Endothelial cell of umbilical vein (primary cell): ENCODE measurements at regions not wholly inside any gene's neighbourhood (a gene's known extent, or its start where the extent isn't known, plus 50 kb on each side); places are given as distances from the start of the nearest gene placed in this dataset.
"Not testable (repeated sequence)": the region's sequence is repeated elsewhere in the genome, so short reads cannot be mapped to it uniquely, and the experiment has no call there.

ENCODE experiments used
- BruUV-seq: library from RNA; stranded (reverse); fragments of 400-500 nt; replicated peaks from 2 replicates; lab custom pipeline; 2021; lab: Mats Ljungman, UMichigan
- CTCF ChIA-PET: fragments of 300-600, 350-600 bp; sonication (Branson Sonifier 250); formaldehyde crosslinking; loops from one replicate; lab custom pipeline; 2021; ENCODE audit warnings: antibody characterized with exemption, inconsistent platforms; lab: Charles Lee
- POLR2A ChIA-PET: fragments of 300-600, 350-600 bp; sonication (Branson Sonifier 250); formaldehyde crosslinking; loops from one replicate; lab custom pipeline; 2021; ENCODE audit warnings: antibody characterized with exemption, inconsistent platforms; lab: Charles Lee
- DNase-seq: peaks from one replicate; pipeline ENCODE4 v3.0.0-alpha.2; 2011; ENCODE audit warnings: low read depth, low spot score
- FAIRE-seq: peaks from 2 replicates; lab custom pipeline; 2011; peaks lifted over from hg19 to GRCh38; lab: Jason Lieb, UNC
- H2AFZ ChIP-seq: 2 replicates; pipeline ENCODE4 v1.6.0; 2012; ENCODE audit warnings: low read depth, low read length, control low read depth, inconsistent platforms
- H3K27ac ChIP-seq: 2 replicates; pipeline ENCODE4 v1.5.1; 2011; ENCODE audit warnings: low read depth, mild to moderate bottlenecking, control low read depth, low read length, moderate library complexity; ENCODE audit not compliant: insufficient read depth
- H3K27me3 ChIP-seq, 2 experiments: 2 replicates each; pipeline versions ENCODE4 v1.6.0 to v1.6.1; 2011; ENCODE audit warnings: low read length in 2 of 2, mixed read lengths in 1 of 2; ENCODE audit not compliant: control insufficient read depth in 2 of 2, insufficient read depth in 2 of 2
- H3K36me3 ChIP-seq, 2 experiments: 2 replicates in 1 of 2; 3 replicates in 1 of 2; pipeline ENCODE4 v1.5.1; 2011; ENCODE audit warnings: low read length in 2 of 2, mild to moderate bottlenecking in 1 of 2, moderate library complexity in 1 of 2; ENCODE audit not compliant: control insufficient read depth in 2 of 2, insufficient read depth in 2 of 2; ENCODE audit errors: extremely low read depth in 1 of 2
- H3K4me1 ChIP-seq: 3 replicates; pipeline ENCODE4 v1.5.1; 2011; ENCODE audit warnings: mild to moderate bottlenecking, low read length; ENCODE audit not compliant: control insufficient read depth, insufficient read depth; ENCODE audit errors: extremely low read depth
- H3K4me2 ChIP-seq: 2 replicates; pipeline ENCODE4 v1.6.1; 2011; ENCODE audit warnings: low read length, control low read depth, mixed read lengths; ENCODE audit not compliant: insufficient read depth
- H3K4me3 ChIP-seq, 3 experiments: fragments of 200-600 bp in 1 of 3; sonication (generic), shearing (Covaris generic) in 1 of 3; replicated peaks in 1 of 3; 2 replicates each; pipeline ENCODE4 v1.5.1; 2011 to 2016; ENCODE audit warnings: control low read depth in 3 of 3, low read length in 3 of 3, mild to moderate bottlenecking in 2 of 3, inconsistent platforms in 1 of 3, low read depth in 1 of 3, moderate library complexity in 1 of 3; ENCODE audit not compliant: insufficient read depth in 1 of 3
- H3K79me2 ChIP-seq: 2 replicates; pipeline ENCODE4 v1.6.0; 2012; ENCODE audit warnings: low read length, inconsistent platforms; ENCODE audit not compliant: control insufficient read depth, insufficient read depth
- H3K9ac ChIP-seq: replicated peaks from 2 replicates; pipeline ENCODE3; 2011; ENCODE audit warnings: low read length, control low read depth; ENCODE audit not compliant: insufficient read depth; ENCODE audit errors: extremely low read depth
- H3K9me1 ChIP-seq: replicated peaks from 3 replicates; pipeline ENCODE4 v1.6.0; 2011; ENCODE audit warnings: mild to moderate bottlenecking, low read length; ENCODE audit not compliant: control insufficient read depth, insufficient read depth; ENCODE audit errors: extremely low read depth
- H3K9me3 ChIP-seq: replicated peaks from 2 replicates; pipeline ENCODE4 v1.5.1; 2012; ENCODE audit warnings: low read length, inconsistent platforms; ENCODE audit not compliant: control insufficient read depth, insufficient read depth
- H4K20me1 ChIP-seq: replicated peaks from 2 replicates; pipeline ENCODE3; 2011; ENCODE audit warnings: mild to moderate bottlenecking, low read length; ENCODE audit not compliant: control insufficient read depth, insufficient read depth; ENCODE audit errors: extremely low read depth
- dilution Hi-C: fragments of 300-500 bp; cut with MboI; formaldehyde crosslinking; loops from one replicate; pipeline ENCODE4 v1.15.0; 2019; ENCODE audit warnings: low sequenced_read_pairs; ENCODE audit not compliant: extremely low pct_ligation_motif_present
- intact Hi-C: fragments of 100-400 bp; cut with micrococcal nuclease; formaldehyde crosslinking; loops from one replicate; pipeline ENCODE4 v1.10.0; 2022

- CTCF ChIA-PET, H3K79me2 ChIP-seq, dilution Hi-C loops, H3K4me3 ChIP-seq, H4K20me1 ChIP-seq, intact Hi-C loops, POLR2A ChIA-PET, H3K36me3 ChIP-seq, H2AFZ ChIP-seq, H3K27me3 ChIP-seq, H3K4me2 ChIP-seq, H3K9me3 ChIP-seq, DNase-seq, H3K9me1 ChIP-seq, BruUV-seq, H3K9ac ChIP-seq, FAIRE-seq, H3K27ac ChIP-seq, H3K4me1 ChIP-seq: not testable (repeated sequence)
Observed at GRCh38 chr6:57730726-57731125, 413.3 kb downstream of the PRIM2 start.

GRCh38 chr6:57747716-57748115 lies 430.3 kb downstream of the PRIM2 start:
- POLR2A ChIA-PET, CTCF ChIA-PET, dilution Hi-C loops: not testable (repeated sequence)

GRCh38 chr6:57759850-57760249 lies 442.4 kb downstream of the PRIM2 start:
- H3K9me1 ChIP-seq, H3K27me3 ChIP-seq, H3K4me2 ChIP-seq, FAIRE-seq, CTCF ChIA-PET, H3K9ac ChIP-seq, BruUV-seq, H3K79me2 ChIP-seq, intact Hi-C loops, H3K36me3 ChIP-seq, H3K4me1 ChIP-seq, H2AFZ ChIP-seq, dilution Hi-C loops, H3K27ac ChIP-seq, H3K4me3 ChIP-seq, DNase-seq, POLR2A ChIA-PET, H3K9me3 ChIP-seq, H4K20me1 ChIP-seq: not testable (repeated sequence)

More at GRCh38 chr6:57747716-57748115, 430.3 kb downstream of the PRIM2 start:
- DNase-seq, H4K20me1 ChIP-seq, H3K36me3 ChIP-seq, H3K4me1 ChIP-seq, H3K9ac ChIP-seq, H2AFZ ChIP-seq, H3K79me2 ChIP-seq, H3K27ac ChIP-seq, intact Hi-C loops, H3K4me2 ChIP-seq, H3K4me3 ChIP-seq, H3K9me3 ChIP-seq, FAIRE-seq, H3K27me3 ChIP-seq, H3K9me1 ChIP-seq, BruUV-seq: not testable (repeated sequence)

GRCh38 chr6:57792720-57793397 lies 475.4 kb downstream of the PRIM2 start:
- BruUV-seq, H3K9ac ChIP-seq, H3K27ac ChIP-seq, CTCF ChIA-PET, H3K36me3 ChIP-seq, H4K20me1 ChIP-seq, DNase-seq, intact Hi-C loops, H3K4me2 ChIP-seq, H3K9me3 ChIP-seq, FAIRE-seq, POLR2A ChIA-PET, H3K9me1 ChIP-seq, dilution Hi-C loops, H3K4me1 ChIP-seq, H3K79me2 ChIP-seq, H3K4me3 ChIP-seq, H2AFZ ChIP-seq: not testable (repeated sequence)
- peaks cover 3 to 14% of the 10 kb centered on the region in 2 experiments for H3K27me3 ChIP-seq
